HG02588 (cell line): ENCODE measurements at regions not wholly inside any gene's neighbourhood (a gene's known extent, or its start where the extent isn't known, plus 50 kb on each side); places are given as distances from the start of the nearest gene placed in this dataset.

ENCODE experiments used
- ATAC-seq: cut with Tn5 transposase; IDR thresholded peaks from one replicate; pipeline ENCODE4 v1.9.1; 2021; ENCODE audit warnings: mild to moderate bottlenecking, moderate library complexity; ENCODE audit not compliant: unreplicated experiment

DNA sequence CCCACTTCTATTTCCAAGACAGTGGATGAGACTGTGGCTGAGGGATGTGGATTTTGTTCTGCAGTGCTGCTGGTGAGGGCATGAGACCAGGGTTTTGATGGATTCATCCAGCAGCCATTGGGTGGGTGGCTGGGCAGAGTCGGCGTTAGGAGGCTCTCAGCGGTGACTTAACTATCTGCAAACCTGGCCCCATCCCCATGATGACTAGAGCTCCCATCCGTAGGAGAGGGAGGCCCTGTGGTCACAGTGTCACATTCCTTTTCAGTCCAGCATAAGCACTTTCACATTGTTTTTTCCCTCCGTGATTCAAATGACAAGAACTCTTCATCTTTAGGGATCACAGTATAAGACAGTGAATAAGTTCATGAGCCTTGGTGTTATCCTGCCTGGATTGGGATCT is 60.4 kb upstream of the SPRY4 start:
- ATAC-seq = no peak

DNA sequence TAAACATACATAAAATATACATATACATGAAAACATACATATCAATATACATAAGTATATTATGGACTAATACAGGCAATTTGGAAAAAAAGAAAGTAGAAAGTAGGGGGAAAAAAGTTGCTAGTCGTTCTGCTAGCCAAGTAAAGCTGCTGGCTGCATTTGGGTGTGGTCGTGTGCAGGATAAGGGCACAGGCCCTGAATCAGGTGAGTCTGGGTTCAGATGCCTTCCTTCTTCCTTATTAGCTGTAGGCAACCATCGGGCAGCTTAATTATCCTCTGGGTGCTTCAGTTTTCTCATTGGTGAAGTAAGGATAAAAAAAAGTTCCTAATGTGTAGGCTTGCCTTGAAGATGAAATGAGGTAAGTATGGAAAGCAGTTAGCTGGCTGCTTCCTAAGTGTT is 59.2 kb upstream of the SPRY4 start:
- ATAC-seq = no peak

DNA sequence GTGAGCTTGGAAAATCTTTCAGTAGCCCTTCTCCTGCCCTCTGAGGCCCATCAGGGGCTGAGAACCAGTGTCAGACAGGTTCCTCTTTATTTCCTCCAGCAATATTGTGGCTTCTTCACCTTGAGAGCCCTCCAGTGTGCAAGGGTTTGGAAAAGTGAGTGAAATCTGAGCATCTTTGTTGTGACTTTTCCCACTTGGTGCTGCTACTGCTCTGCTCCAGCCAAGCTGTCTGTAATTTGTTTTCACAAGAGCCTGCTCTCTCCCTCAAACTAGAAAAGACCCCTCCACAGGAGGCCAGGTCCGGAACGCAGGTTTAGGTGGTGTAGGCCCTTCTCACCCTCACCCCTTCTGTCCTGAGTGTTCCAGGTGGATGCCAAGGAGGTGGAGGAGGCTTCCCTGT is 57.4 kb upstream of the SPRY4 start:
- ATAC-seq = no peak

DNA sequence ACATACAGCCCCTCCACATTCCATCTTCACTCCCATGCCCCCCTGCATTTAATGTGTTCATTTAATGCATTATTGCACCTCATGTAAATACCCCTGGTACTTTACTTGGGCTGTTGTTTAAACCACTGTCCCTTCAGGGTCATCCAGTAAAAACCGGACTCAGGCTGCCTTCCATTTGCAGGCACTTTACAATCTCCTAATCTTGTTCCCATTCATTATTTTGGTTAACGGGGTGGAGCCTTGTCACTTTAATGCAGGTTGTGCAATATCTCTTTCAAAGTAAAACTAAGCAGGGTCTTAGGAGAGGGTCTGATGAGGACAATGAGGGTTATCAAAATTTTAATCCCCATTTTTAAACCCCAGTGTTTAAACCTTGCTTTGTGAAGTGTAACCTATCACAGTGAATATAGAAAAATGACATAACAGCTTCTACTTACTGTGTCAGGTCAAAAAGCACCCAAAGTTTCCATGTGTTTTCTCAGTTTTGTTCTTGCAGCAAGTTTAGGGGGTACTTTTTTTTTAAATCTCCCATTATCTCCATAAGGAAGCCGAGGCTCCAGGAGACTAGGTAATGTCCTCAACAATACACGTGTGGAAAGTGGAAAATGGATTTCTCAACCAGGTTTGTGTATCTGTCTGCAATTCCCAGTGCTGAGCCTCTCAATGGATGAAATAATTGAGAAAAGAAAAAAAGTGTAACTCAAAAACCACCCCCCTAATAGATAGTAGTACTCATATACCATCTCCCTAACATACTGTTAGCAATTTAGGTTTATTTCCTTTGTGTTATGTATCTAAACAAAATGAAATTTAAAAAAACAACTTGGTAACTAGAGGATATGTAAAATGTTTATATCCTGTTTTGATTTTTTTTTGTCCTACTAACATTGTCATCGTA is 54.2 kb upstream of the SPRY4 start:
- no peak for ATAC-seq

DNA sequence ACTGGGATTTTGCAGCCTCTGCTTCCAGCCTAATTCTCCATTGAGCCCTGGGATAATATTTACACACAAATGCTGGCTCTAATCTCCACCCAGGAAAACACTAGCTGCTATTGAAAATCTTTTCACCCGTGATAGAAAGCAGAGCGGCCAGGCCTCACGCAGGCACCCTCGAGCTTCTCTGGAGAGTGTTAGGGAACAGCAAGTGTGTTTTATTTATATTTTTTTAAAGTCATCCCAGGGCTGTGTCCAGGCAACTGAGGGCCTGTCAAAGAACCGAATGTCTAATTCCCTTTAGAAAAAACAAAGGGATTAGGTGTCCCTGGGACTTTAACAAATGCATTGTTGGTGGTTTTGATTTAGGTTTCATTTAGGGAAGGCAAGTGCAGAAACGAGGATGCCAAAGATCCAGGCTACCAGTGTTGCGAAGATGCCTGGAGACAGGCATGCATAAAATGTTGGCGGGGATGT is 51.2 kb upstream of the SPRY4 start:
- no peak for ATAC-seq
